ENCODE measurements at regions not wholly inside any gene's neighbourhood (a gene's known extent, or its start where the extent isn't known, plus 50 kb on each side); places are given as distances from the start of the nearest gene placed in this dataset.

DNA sequence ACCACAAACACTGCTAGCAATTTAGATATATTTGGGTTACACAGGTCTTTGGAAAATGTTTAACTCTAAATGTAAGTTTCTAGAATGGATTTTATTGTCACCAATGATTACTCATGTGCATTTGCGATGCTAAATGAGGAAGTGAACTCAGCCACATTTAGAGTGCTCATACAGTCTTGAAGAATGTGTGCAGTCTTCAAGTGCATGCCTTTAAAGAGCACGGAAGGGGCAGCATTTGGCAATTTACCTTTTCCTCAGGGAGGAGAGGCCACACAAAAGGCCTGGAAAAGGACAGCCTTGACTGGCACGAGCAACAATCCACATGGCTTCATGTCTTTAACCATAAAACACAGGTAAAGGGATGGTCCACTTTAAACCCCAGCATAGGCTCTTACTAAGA is 78.5 kb upstream of the STK17B start:
- no peak for DNase-seq

GRCh38 chr2:196251132-196251531 is 79.8 kb upstream of the STK17B start:
- DNase-seq = no peak

DNA sequence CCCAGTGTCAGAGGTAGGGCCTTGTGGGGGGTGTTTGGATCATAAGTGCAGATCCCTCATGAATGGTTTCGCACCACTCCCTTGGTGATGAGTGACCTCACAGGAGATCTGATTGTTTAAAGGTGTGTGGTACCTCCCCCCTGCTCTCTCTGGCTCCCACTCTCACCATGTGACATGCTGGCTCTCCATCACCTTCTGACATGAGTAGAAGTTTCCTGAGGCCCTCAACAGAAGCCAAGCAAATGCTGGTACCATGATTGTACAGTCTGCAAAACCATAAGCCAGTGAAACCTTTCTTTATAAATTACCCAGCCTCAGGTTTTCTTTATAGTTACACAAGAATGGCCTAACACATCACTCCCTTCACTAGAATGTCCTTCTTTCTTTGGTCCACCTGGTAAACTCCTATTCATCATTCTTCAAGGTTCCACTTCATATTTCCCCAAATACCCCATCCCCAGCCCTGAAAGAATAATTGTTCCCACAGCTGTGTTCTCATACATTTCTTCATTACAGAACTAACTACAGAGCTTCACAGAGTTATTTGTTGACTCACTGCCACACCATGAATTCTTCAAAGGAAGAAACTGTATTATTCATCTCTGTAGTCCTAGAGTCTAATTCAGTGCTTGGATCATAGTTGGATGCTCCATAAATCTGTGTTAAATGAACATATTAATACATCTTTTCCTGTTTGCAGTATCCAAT is 81.2 kb upstream of the STK17B start:
- DNase-seq = no peak

DNA sequence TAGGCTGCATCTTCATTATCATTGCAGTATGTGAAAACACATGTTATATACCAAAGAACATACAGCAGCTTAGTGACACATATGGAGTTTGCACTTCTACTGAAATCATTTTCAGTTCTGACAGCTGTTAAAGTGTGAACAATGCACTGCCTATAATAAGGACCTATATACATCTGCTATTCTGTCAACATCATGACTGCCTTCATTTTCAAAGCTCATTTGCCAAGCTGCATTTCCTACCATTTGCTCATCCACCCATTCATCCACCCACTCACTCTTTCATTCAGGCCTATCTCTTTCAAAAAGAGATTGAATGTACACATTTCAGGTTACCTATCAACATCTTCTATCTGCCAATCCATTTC is 81.7 kb upstream of the STK17B start:
- DNase-seq = no peak

- DNase-seq = no peak
These were observed 85.2 kb upstream of the STK17B start for GRCh38 chr2:196256585-196256984.

DNA sequence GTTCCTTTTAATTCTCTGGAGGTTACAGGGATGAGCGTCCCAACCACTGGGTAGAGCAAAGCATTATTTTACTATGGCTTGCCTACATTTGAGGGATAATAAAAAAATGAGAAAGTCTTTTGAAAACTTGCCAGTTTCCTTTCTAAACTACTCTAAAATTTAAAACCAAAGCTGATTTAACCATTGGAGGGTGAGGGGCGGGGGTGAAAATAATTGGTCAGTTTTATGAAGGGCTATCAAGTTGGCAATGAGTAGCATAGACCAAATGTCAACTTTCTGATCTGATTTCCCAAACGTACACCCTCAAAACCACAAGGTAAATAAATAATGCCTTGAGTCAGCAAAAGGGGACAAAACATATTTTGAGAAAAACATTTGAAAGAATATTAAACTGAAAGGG is 85.7 kb upstream of the STK17B start:
- no peak for DNase-seq

DNA sequence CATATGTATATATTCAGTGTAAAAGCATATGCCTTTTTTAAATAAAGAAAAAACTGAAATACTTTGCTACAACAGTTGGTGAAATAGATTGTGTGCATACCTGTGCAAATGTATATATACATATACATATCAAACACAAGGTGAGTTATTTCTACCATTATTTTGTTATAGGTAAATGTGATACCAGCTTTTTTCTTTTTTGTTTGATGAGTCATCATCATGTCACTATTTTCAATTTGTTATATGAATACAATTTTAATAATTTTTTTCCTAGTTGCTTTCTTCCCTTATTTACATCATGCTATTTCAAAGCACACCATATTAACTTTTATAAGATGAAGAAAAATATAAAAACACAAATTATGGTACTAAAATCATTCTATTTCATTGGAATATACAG is 87.0 kb upstream of the STK17B start:
- no peak for DNase-seq

DNA sequence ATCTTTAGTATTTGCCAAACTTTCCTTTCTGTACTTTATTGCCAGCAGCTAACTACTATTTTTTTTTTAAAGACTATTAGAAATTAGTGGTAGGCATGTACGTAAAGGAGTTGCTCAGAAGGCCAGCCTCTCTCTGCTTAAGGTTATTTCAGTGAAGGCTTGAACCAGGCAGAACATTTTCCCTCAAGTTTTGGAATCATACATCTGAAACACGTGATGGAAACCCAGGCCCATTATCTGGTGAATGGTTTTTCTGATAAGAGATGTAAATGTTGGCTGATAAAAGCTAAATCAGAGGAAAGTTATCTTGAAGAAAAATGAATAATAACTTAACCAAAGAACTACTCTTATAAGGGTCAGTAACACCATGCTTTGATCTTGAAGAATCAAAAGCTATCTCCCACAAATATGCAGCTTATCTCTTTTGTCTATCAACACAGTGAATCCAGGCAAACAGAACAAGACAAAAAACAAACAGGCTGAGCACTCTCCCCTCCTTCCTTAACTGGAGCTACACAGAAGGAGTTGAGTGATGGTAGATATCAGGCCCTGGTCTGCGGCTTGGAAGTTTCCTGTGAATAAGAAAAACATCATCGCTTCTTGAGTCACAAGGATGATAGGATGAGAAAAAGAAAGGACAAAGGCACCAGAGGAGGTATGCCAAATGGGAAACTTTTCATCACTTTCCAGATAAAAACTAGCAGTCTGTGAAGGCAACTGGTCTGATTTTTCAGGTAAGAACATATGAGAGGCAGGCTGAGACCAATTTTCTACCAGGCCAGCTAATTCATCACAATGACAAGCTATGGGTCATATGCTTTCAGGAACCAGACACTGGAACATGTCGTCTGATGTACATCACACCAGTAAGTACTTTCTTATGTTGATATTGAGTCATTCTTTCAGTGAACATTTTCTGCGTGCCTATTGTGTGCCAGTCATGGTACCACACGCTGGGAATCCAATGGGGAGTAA is 88.4 kb upstream of the STK17B start:
- peak; percentile 81 for DNase-seq

- peak; percentile 74 for DNase-seq
These were observed 89.2 kb upstream of the STK17B start for GRCh38 chr2:196260546-196260945.

DNA sequence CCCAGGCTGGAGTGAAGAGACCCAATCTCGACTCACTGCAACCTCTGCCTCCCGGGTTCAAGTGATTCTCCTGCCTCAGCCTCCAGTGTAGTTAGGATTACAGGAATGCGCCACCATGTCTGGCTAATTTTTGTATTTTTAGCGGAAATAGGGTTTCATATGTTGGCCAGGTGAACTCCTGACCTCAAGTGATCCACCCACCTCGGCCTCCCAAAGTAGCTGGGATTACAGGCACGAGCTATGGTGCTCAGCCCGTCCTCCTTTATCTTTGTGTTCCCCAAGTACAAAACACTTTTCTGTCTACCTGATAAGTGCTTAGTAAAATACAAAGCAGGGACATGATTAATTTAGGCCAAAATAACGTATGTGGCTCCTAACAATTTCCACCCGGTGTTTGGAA is 91.2 kb upstream of the STK17B start:
- no peak for DNase-seq

- DNase-seq = peak; percentile 82
These were observed 91.9 kb upstream of the STK17B start for GRCh38 chr2:196263181-196263747.

GRCh38 chr2:196266351-196266750 is 95.0 kb upstream of the STK17B start:
- no peak for DNase-seq

GRCh38 chr2:196266855-196267254 is 95.5 kb upstream of the STK17B start:
- DNase-seq = no peak

DNA sequence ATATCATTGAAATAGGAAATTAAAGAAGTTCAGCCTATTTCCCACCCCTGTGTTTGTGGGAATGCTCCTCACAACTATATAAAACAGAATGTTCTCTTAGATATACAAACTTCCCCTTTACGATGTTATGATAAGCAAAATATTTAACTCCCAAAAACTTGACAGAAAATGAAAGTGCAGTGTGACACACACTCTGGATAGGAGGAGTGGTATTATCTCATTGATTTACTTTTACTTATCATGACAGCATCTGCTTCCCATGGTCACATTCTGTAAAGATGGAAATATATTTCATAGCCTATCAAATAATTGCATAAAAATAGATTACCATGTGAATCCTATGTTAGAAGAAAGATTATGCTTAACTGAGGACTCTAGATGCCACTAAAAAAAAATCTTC is 96.6 kb upstream of the STK17B start:
- DNase-seq = peak; percentile 31

DNA sequence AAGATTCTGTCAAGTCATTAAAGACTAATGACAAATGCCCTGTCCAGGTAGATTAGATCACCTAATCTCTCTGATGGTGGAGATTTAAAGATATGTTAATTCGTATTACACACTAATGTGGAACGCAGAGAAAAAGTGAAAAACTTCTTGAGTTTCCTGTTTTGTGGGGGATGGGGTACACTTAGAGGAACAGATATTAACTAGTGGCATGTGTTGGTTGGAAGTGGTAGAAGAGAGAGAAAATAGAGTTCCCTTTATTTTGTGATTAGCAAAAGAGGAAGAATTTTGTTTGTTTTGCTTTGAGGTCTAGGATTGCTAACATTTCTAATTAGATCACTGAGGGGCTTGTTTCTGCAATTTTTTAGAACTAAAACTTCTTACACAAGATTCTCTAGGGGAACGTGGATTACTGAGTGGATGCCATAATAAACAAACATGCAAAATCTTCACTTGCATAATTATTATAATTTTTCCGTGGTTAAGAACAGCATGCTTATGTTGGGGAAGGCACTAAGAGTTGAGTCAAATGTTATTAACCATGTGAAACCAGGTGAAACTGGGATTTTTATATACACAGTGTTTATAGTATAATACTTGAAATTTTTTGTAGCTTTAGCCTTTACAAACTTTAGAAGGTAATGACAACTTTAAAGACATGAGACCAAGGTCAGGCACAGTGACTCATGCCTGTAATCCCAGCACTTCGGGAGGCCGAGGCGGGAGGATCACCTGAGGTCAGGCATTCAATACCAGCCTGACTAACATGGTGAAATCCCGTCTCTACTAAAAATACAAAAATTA is 97.4 kb upstream of the STK17B start:
- peak; percentile 55 for DNase-seq

GRCh38 chr2:196271795-196272194 is 100.4 kb upstream of the STK17B start:
- DNase-seq = no peak

- no peak for DNase-seq
These were observed 103.0 kb upstream of the STK17B start for GRCh38 chr2:196274387-196274809.

GRCh38 chr2:196275646-196276352 is 104.4 kb upstream of the STK17B start:
- peak; percentile 56 for DNase-seq

GRCh38 chr2:196276421-196276820 is 105.0 kb upstream of the STK17B start:
- DNase-seq = no peak

- DNase-seq = no peak
These were observed 105.6 kb upstream of the STK17B start for GRCh38 chr2:196277002-196277401.

DNA sequence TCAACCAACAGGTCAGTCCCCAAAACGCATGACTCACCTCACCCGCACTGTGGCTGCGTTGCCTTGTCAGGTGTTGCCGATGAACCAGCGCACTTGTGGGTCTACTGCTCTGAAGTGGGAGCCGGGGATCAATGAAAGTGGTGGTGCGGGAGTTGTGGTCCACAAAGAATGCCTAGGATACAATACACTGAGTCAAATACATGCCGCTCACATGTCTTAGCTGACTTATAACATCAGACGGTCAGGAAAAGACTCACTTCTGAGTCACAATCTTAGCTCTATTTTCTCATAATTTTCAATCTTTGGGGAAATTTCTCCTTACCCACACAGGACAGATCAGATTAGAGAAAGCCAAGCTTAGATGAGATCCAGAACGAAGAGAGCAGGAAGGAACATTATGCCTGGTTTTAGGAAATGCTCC is 107.1 kb upstream of the STK17B start:
- peak; percentile 41 for DNase-seq

DNA sequence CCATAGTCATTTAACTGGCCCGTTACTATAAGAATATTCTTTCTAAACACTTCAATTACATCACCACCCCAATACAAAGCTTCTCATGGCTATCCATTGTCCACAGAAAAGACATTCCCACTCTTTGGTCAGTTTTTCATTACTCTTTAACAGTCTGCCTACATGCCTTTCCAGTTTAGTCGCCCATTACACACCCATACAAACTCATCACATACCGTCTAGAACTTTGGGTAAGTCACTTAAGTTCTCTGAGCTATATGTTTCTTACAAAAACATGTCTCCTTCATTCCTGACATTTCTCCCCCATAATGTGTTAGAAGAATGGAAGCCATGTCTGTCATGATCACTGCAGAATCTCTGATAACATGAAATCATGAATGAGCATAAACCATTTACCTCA is 108.2 kb upstream of the STK17B start:
- no peak for DNase-seq

Data from activated CD4-positive, alpha-beta T cell treated with anti-CD3 and anti-CD28 coated beads, Interleukin-2, amount 50 U/mL, for 16 hours (primary cell).